Skeletal muscle tissue (tissue), 3 donors: ENCODE measurements at regions not wholly inside any gene's neighbourhood (a gene's known extent, or its start where the extent isn't known, plus 50 kb on each side); places are given as distances from the start of the nearest gene placed in this dataset.

ENCODE experiments used
- H3K27ac ChIP-seq: one replicate; pipeline ENCODE4 v1.7.0; 2013; ENCODE audit warnings: mild to moderate bottlenecking, low read depth, low read length, inconsistent platforms
- H3K27me3 ChIP-seq, 3 donors: one replicate each; pipeline ENCODE4 v1.7.0; 2013; ENCODE audit warnings: low read length in 3 of 3; ENCODE audit not compliant: control insufficient read depth in 3 of 3, insufficient read depth in 3 of 3
- H3K36me3 ChIP-seq, 3 donors: one replicate each; pipeline ENCODE4 v1.7.0; 2013; ENCODE audit warnings: low read length in 3 of 3; ENCODE audit not compliant: control insufficient read depth in 3 of 3, insufficient read depth in 3 of 3
- H3K4me1 ChIP-seq, 3 donors: one replicate each; pipeline ENCODE4 v1.7.0; 2013; ENCODE audit warnings: low read length in 3 of 3, mild to moderate bottlenecking in 3 of 3; ENCODE audit not compliant: control insufficient read depth in 3 of 3, insufficient read depth in 3 of 3
- H3K4me3 ChIP-seq, 3 donors: one replicate each; pipeline ENCODE4 v1.7.0; 2013; ENCODE audit warnings: low read length in 3 of 3
- H3K9ac ChIP-seq, 3 donors: one replicate each; pipeline ENCODE4 v1.7.0; 2013; ENCODE audit warnings: low read length in 3 of 3, mild to moderate bottlenecking in 3 of 3, moderate library complexity in 2 of 3, low read depth in 1 of 3
- H3K9me3 ChIP-seq, 3 donors: one replicate each; pipeline ENCODE4 v1.7.0; 2013; ENCODE audit warnings: low read length in 3 of 3; ENCODE audit not compliant: control insufficient read depth in 3 of 3
- donor health status: Osteomylitis.

DNA sequence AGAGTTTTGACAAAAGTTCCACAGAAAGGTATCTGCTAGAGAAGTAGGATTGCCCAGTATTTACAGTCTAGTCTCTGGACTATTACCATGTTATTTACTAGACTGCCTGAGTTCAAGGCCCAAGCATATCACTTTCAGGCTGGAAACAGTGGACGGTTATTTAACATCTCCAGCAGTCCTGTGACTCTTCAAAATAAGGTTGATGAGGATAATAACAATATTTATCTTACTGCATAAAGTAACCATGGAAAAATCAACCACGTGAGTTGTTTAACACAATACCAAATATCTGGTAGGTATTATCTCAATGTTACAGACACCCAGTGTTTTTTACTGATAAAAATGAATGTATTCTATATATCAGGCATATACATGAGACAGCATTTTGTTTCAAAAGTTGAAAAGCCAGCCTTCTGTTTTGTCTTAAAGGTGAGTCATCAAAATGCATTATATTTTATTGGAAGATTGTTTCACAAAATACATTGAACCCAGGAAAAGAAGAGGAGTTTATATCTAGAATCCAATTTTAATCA is 535.8 kb downstream of the TBL1XR1 start:
- no peaks in the 10 kb centered on the region for H3K27me3 ChIP-seq
- no peak overlapping the region for H3K27ac ChIP-seq
- H3K9me3 ChIP-seq: no peaks in the 10 kb centered on the region
- H3K9ac ChIP-seq: no peak overlapping the region
- H3K4me1 ChIP-seq: no peaks in the 10 kb centered on the region
- no peaks in the 10 kb centered on the region for H3K36me3 ChIP-seq
- no peak overlapping the region for H3K4me3 ChIP-seq

GRCh38 chr3:176655404-176656094 is 541.7 kb downstream of the TBL1XR1 start:
- Histone ChIP-seq H3K27me3 (no peaks in the 10 kb centered on the region), H3K4me1 (no peaks in the 10 kb centered on the region), H3K9me3 (no peaks in the 10 kb centered on the region), H3K4me3 (no peak overlapping the region), H3K9ac (no peak overlapping the region), H3K36me3 (no peaks in the 10 kb centered on the region), H3K27ac (no peak overlapping the region)

GRCh38 chr3:176651622-176652021 is 545.7 kb downstream of the TBL1XR1 start:
- H3K4me1 ChIP-seq: no peaks in the 10 kb centered on the region
- H3K27ac ChIP-seq: no peak overlapping the region
- H3K9ac ChIP-seq: no peak overlapping the region
- no peak overlapping the region for H3K4me3 ChIP-seq
- H3K9me3 ChIP-seq: no peaks in the 10 kb centered on the region
- H3K27me3 ChIP-seq: no peaks in the 10 kb centered on the region
- no peaks in the 10 kb centered on the region for H3K36me3 ChIP-seq

GRCh38 chr3:176650478-176650877 is 546.8 kb downstream of the TBL1XR1 start:
- no peaks in the 10 kb centered on the region for H3K9me3 ChIP-seq
- H3K4me1 ChIP-seq: no peaks in the 10 kb centered on the region
- no peaks in the 10 kb centered on the region for H3K27me3 ChIP-seq
- H3K36me3 ChIP-seq: no peaks in the 10 kb centered on the region
- no peak overlapping the region for H3K4me3 ChIP-seq
- no peak overlapping the region for H3K27ac ChIP-seq
- H3K9ac ChIP-seq: no peak overlapping the region

DNA sequence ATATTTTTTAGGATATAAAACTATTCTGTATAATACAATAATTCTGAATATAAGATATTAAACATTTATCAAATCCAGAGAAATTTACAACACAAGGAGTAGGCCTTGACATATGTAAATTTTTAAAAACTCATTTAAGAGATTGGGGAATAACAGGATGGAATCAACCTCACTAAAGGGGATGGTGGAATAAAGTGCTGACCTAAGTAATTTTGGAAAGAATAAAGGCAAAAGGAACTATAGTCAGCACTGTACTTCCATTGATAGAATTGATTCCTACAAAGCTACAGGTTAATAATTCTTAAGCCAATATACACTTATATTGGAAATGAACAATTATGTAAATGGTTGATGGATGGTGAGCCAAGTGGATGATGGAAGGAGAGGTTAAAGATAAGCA is 549.3 kb downstream of the TBL1XR1 start:
- Histone ChIP-seq H3K27ac (no peak overlapping the region), H3K4me3 (no peak overlapping the region), H3K36me3 (no peaks in the 10 kb centered on the region), H3K9me3 (no peaks in the 10 kb centered on the region), H3K4me1 (no peaks in the 10 kb centered on the region), H3K27me3 (no peaks in the 10 kb centered on the region), H3K9ac (no peak overlapping the region)

DNA sequence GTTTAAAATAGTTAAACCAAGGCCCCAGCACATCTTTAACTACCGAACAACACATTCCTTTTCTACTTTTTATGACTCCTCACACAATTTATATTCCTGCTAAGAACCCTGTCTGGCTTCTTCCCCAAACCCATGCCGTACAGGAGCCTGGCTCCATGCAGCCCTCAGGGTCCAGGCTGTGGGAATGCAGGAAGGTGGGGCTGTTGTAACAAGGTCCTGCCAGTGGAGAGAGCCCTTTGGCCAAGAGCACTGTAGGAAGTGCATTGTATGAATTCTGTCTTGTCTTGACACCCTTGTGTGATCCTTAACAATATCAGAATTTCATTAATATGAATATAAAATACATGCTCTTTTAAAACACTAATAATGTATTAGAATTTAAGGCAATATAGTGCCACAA is 563.8 kb downstream of the TBL1XR1 start:
- Histone ChIP-seq H3K9me3 (no peaks in the 10 kb centered on the region), H3K9ac (no peak overlapping the region), H3K4me3 (no peak overlapping the region), H3K27me3 (no peaks in the 10 kb centered on the region), H3K36me3 (no peaks in the 10 kb centered on the region), H3K4me1 (no peaks in the 10 kb centered on the region), H3K27ac (no peak overlapping the region)

DNA sequence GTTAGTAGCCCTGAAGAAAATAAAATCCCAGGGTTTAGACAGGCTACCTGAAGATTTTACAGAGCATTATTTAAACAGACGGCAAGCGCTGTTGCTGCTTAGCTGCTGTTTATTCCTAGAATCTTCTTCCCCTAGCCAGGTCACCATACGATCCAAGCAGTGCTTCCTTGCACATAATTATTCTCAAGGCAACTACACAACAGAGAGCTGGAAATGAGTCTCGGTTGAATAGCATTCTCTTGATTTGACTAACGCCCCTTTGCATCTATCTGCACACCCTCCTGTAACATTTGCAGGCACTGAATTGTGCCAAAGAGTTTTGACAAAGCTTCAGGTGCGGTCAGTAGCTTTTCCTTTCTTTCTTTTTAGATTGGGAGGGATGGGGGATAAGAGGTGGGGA is 564.4 kb downstream of the TBL1XR1 start:
- H3K4me3 ChIP-seq: no peak overlapping the region

DNA sequence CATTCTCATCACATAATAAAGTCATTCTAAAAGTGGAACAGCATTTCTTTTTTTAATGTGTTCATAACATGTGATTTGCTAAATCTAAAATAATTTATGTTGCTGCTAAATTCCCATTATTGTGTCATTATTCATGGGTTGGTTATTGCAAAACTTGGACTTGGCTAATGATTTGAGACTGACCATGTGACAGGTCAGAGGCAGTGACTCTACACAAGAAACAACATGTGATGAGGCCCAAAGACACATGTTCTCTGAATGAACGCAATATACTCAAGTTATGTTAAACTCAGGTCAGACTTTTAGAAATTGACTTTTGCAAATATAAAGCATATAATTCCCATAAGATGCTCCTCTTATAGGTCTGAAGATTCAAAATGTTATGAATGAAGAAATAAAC is 566.1 kb downstream of the TBL1XR1 start:
- H3K27me3 ChIP-seq: no peaks in the 10 kb centered on the region
- H3K9me3 ChIP-seq: no peaks in the 10 kb centered on the region
- no peak overlapping the region for H3K27ac ChIP-seq
- no peak overlapping the region for H3K9ac ChIP-seq
- H3K4me1 ChIP-seq: no peaks in the 10 kb centered on the region
- H3K36me3 ChIP-seq: no peaks in the 10 kb centered on the region
- no peak overlapping the region for H3K4me3 ChIP-seq

More for the DNA sequence above, 564.4 kb downstream of the TBL1XR1 start:
- H3K4me1 ChIP-seq: no peaks in the 10 kb centered on the region
- H3K36me3 ChIP-seq: no peaks in the 10 kb centered on the region
- H3K27me3 ChIP-seq: no peaks in the 10 kb centered on the region
- no peak overlapping the region for H3K9ac ChIP-seq
- no peaks in the 10 kb centered on the region for H3K9me3 ChIP-seq
- no peak overlapping the region for H3K27ac ChIP-seq

DNA sequence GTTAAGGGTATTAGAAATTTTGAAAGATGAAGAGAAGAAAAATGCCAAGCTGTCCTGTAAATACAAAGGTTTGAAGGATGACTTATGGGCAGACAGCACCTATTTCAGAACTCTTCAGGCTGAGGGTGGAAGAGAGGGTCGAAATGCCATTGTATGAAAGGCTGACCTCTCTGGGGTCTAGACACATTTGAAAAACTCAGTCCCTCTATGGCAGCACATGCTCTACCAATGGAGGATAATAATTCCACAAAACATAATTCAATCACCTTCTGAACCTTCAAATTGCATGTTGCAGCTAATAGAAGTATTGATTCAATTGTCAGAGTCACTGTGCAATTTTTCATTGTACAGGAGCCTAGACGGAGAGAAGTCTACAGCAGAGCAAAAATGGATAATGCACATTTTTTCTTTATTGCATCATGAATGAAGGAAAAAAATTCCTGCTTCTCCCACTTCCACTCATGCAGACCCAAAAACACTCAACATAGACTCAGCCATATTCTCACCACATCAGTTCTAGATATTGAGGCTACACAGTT is 569.1 kb downstream of the TBL1XR1 start:
- H3K4me1 ChIP-seq: no peaks in the 10 kb centered on the region
- H3K36me3 ChIP-seq: no peaks in the 10 kb centered on the region
- no peaks in the 10 kb centered on the region for H3K9me3 ChIP-seq
- no peaks in the 10 kb centered on the region for H3K27me3 ChIP-seq
- H3K4me3 ChIP-seq: no peak overlapping the region
- H3K9ac ChIP-seq: no peak overlapping the region
- no peak overlapping the region for H3K27ac ChIP-seq

DNA sequence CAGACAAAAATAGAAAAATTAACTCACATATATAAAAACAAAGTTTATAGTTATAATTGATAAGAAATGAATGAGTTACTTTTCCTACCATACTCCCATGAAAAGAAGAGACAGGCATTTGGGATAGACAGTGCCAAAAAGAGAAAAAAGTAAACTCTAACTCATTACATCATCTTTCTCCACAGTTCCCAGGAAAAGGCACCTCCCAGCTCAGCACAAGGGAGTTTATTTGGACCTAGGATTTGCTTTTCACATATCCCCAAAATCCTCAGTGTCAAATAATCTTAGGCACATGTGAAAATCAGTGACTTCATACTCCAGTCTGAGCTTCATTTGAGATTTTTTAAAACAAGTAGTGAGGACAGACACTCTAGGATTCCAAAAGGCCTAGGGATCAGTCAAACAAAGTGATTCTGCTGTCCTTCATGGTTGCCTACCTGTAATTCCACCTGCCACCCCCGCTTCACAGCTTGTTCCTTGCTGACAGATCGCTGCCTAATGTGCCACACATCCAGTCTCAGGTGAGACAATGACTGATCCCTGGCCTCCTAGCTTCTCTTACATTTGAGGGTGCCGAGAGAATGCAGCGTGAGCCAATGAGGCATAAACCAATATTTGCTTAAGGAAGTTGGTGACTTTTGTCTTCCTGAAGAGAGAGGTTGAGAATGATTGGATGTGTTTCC is 573.7 kb downstream of the TBL1XR1 start:
- Histone ChIP-seq H3K27me3 (no peaks in the 10 kb centered on the region), H3K9me3 (no peaks in the 10 kb centered on the region), H3K4me1 (no peaks in the 10 kb centered on the region), H3K4me3 (no peak overlapping the region), H3K36me3 (no peaks in the 10 kb centered on the region), H3K27ac (no peak overlapping the region), H3K9ac (no peak overlapping the region)
